ENCODE measurements at regions not wholly inside any gene's neighbourhood (a gene's known extent, or its start where the extent isn't known, plus 50 kb on each side); places are given as distances from the start of the nearest gene placed in this dataset.

GRCh38 chr2:101609433-101609832, 88.1 kb upstream of the MAP4K4 start:
- DNase-seq (ENCODE audit: extremely low spot score, unreplicated experiment), result peak; percentile 11
- Mint-ChIP-seq H3K9me3 (ENCODE audit: unreplicated experiment) (peaks cover 17% of the 10 kb centered on the region), H3K36me3 (ENCODE audit: unreplicated experiment) (no peaks in the 10 kb centered on the region), H3K4me3 (ENCODE audit: unreplicated experiment) (no peak overlapping the region), H3K27ac (ENCODE audit: unreplicated experiment) (no peak overlapping the region), H3K4me1 (ENCODE audit: unreplicated experiment) (no peaks in the 10 kb centered on the region), H3K27me3 (ENCODE audit: unreplicated experiment) (peaks cover 32% of the 10 kb centered on the region)
- TF ChIP-seq CTCF (IDR thresholded peaks at IDR 0.05), result no peak

GRCh38 chr2:101608408-101609310, 88.8 kb upstream of the MAP4K4 start:
- no peak for TF ChIP-seq CTCF (IDR thresholded peaks at IDR 0.05)
- H3K4me1 Mint-ChIP-seq (ENCODE audit: unreplicated experiment), result no peaks in the 10 kb centered on the region
- H3K27ac Mint-ChIP-seq (ENCODE audit: unreplicated experiment), result no peak overlapping the region
- H3K9me3 Mint-ChIP-seq (ENCODE audit: unreplicated experiment), result peaks cover 17% of the 10 kb centered on the region
- DNase-seq (ENCODE audit: extremely low spot score, unreplicated experiment), result peak; percentile 15
- peaks cover 39% of the 10 kb centered on the region for H3K27me3 Mint-ChIP-seq (ENCODE audit: unreplicated experiment)
- H3K4me3 Mint-ChIP-seq (ENCODE audit: unreplicated experiment), result no peak overlapping the region
- H3K36me3 Mint-ChIP-seq (ENCODE audit: unreplicated experiment), result no peaks in the 10 kb centered on the region

GRCh38 chr2:101597347-101597944, 100.1 kb upstream of the MAP4K4 start:
- no peak for TF ChIP-seq CTCF (IDR thresholded peaks at IDR 0.05)
- H3K27ac Mint-ChIP-seq (ENCODE audit: unreplicated experiment), result no peak overlapping the region
- no peaks in the 10 kb centered on the region for H3K36me3 Mint-ChIP-seq (ENCODE audit: unreplicated experiment)
- H3K4me3 Mint-ChIP-seq (ENCODE audit: unreplicated experiment), result no peak overlapping the region
- no peaks in the 10 kb centered on the region for H3K9me3 Mint-ChIP-seq (ENCODE audit: unreplicated experiment)
- no peak for DNase-seq (ENCODE audit: extremely low spot score, unreplicated experiment)
- H3K27me3 Mint-ChIP-seq (ENCODE audit: unreplicated experiment), result peaks cover 25% of the 10 kb centered on the region
- H3K4me1 Mint-ChIP-seq (ENCODE audit: unreplicated experiment), result no peaks in the 10 kb centered on the region

- TF ChIP-seq CTCF (IDR thresholded peaks at IDR 0.05), result no peak
- no peaks in the 10 kb centered on the region for H3K36me3 Mint-ChIP-seq (ENCODE audit: unreplicated experiment)
- no peak overlapping the region for H3K4me3 Mint-ChIP-seq (ENCODE audit: unreplicated experiment)
- H3K9me3 Mint-ChIP-seq (ENCODE audit: unreplicated experiment), result no peaks in the 10 kb centered on the region
- no peaks in the 10 kb centered on the region for H3K4me1 Mint-ChIP-seq (ENCODE audit: unreplicated experiment)
- H3K27me3 Mint-ChIP-seq (ENCODE audit: unreplicated experiment), result peaks cover 33% of the 10 kb centered on the region
- no peak for DNase-seq (ENCODE audit: extremely low spot score, unreplicated experiment)
- no peak overlapping the region for H3K27ac Mint-ChIP-seq (ENCODE audit: unreplicated experiment)
These were observed 101.2 kb upstream of the MAP4K4 start for GRCh38 chr2:101596333-101596732.

- Mint-ChIP-seq H3K36me3 (ENCODE audit: unreplicated experiment) (no peaks in the 10 kb centered on the region), H3K27ac (ENCODE audit: unreplicated experiment) (no peak overlapping the region), H3K9me3 (ENCODE audit: unreplicated experiment) (peaks cover 20% of the 10 kb centered on the region), H3K4me3 (ENCODE audit: unreplicated experiment) (no peak overlapping the region), H3K4me1 (ENCODE audit: unreplicated experiment) (no peaks in the 10 kb centered on the region), H3K27me3 (ENCODE audit: unreplicated experiment) (peaks cover 63% of the 10 kb centered on the region)
- DNase-seq (ENCODE audit: extremely low spot score, unreplicated experiment), result no peak
- no peak for TF ChIP-seq CTCF (IDR thresholded peaks at IDR 0.05)
These were observed 110.3 kb upstream of the MAP4K4 start for GRCh38 chr2:101587251-101587650.
